Right atrium auricular region (tissue), 2 donors: ENCODE measurements at regions not wholly inside any gene's neighbourhood (a gene's known extent, or its start where the extent isn't known, plus 50 kb on each side); places are given as distances from the start of the nearest gene placed in this dataset.

Source experiments
- DNase-seq: peaks from one replicate; pipeline ENCODE4 v3.0.0-alpha.2; 2019; ENCODE audit warnings: low spot score
- H3K27ac ChIP-seq, 2 donors: fragments of 200-600 bp; sonication (generic); 1 replicate in 1 of 2; 2 replicates in 1 of 2; pipeline ENCODE4 v1.5.1; 2016 to 2019
- H3K27me3 ChIP-seq, 2 donors: fragments of 200-600 bp; sonication (generic); one replicate each; pipeline versions ENCODE4 v1.5.1 to v1.6.0; 2017 to 2019
- H3K36me3 ChIP-seq: fragments of 200-600 bp; sonication (generic); one replicate; pipeline ENCODE4 v1.5.1; 2016
- H3K4me1 ChIP-seq, 2 donors: fragments of 200-600 bp; sonication (generic); one replicate each; pipeline versions ENCODE4 v1.5.1 to v1.6.0; 2017 to 2019
- H3K4me3 ChIP-seq, 2 donors: fragments of 200-600 bp; sonication (generic); 1 replicate in 1 of 2; 2 replicates in 1 of 2; pipeline ENCODE4 v1.5.1; 2017 to 2019; ENCODE audit warnings: mild to moderate bottlenecking in 1 of 2, moderate library complexity in 1 of 2
- H3K9me3 ChIP-seq, 2 donors: fragments of 200-600 bp; sonication (generic); one replicate each; pipeline ENCODE4 v1.5.1; 2019
- CTCF ChIP-seq, 2 donors: fragments of 200-600 bp; sonication (generic); IDR thresholded peaks; one replicate each; pipeline ENCODE4 v1.5.1; 2019; ENCODE audit warnings: antibody characterized with exemption in 2 of 2

GRCh38 chr13:53623146-53623545 lies 594.5 kb downstream of the OLFM4 start:
- Histone ChIP-seq H3K4me1 (no peaks in the 10 kb centered on the region), H3K9me3 (no peaks in the 10 kb centered on the region), H3K4me3 (no peak overlapping the region), H3K36me3 (no peaks in the 10 kb centered on the region), H3K27me3 (no peaks in the 10 kb centered on the region), H3K27ac (no peak overlapping the region)
- TF ChIP-seq CTCF (IDR thresholded peaks at IDR 0.05) = no peak
- DNase-seq = no peak

- no peaks in the 10 kb centered on the region for H3K27me3 ChIP-seq
- no peak for TF ChIP-seq CTCF (IDR thresholded peaks at IDR 0.05)
- no peaks in the 10 kb centered on the region for H3K4me1 ChIP-seq
- no peak for DNase-seq
- H3K36me3 ChIP-seq = no peaks in the 10 kb centered on the region
- no peak overlapping the region for H3K4me3 ChIP-seq
- no peaks in the 10 kb centered on the region for H3K9me3 ChIP-seq
- no peak overlapping the region for H3K27ac ChIP-seq
Observed at GRCh38 chr13:53631511-53631910, 602.9 kb downstream of the OLFM4 start.

GRCh38 chr13:53638040-53638439 lies 609.4 kb downstream of the OLFM4 start:
- Histone ChIP-seq H3K27ac (no peak overlapping the region), H3K4me3 (no peak overlapping the region), H3K9me3 (no peaks in the 10 kb centered on the region), H3K4me1 (no peaks in the 10 kb centered on the region), H3K27me3 (no peaks in the 10 kb centered on the region), H3K36me3 (no peaks in the 10 kb centered on the region)
- no peak for TF ChIP-seq CTCF (IDR thresholded peaks at IDR 0.05)
- no peak for DNase-seq

GRCh38 chr13:53642306-53642705 lies 613.7 kb downstream of the OLFM4 start:
- Histone ChIP-seq H3K4me3 (no peak overlapping the region), H3K36me3 (no peaks in the 10 kb centered on the region), H3K27ac (no peak overlapping the region), H3K27me3 (no peaks in the 10 kb centered on the region), H3K9me3 (no peaks in the 10 kb centered on the region), H3K4me1 (no peaks in the 10 kb centered on the region)
- DNase-seq = no peak
- TF ChIP-seq CTCF (IDR thresholded peaks at IDR 0.05) = no peak

GRCh38 chr13:53648673-53649072 lies 620.1 kb downstream of the OLFM4 start:
- no peak for TF ChIP-seq CTCF (IDR thresholded peaks at IDR 0.05)
- H3K4me3 ChIP-seq = no peak overlapping the region
- H3K4me1 ChIP-seq = no peaks in the 10 kb centered on the region
- no peak for DNase-seq
- no peak overlapping the region for H3K27ac ChIP-seq
- no peaks in the 10 kb centered on the region for H3K27me3 ChIP-seq
- no peaks in the 10 kb centered on the region for H3K36me3 ChIP-seq
- H3K9me3 ChIP-seq = no peaks in the 10 kb centered on the region

- Histone ChIP-seq H3K36me3 (no peaks in the 10 kb centered on the region), H3K27me3 (no peaks in the 10 kb centered on the region), H3K9me3 (no peaks in the 10 kb centered on the region), H3K27ac (no peak overlapping the region), H3K4me1 (no peaks in the 10 kb centered on the region), H3K4me3 (no peak overlapping the region)
- TF ChIP-seq CTCF (IDR thresholded peaks at IDR 0.05) = no peak
- DNase-seq = no peak
Observed at GRCh38 chr13:53672005-53672404, 643.4 kb downstream of the OLFM4 start.
